ENCODE measurements at regions not wholly inside any gene's neighbourhood (a gene's known extent, or its start where the extent isn't known, plus 50 kb on each side); places are given as distances from the start of the nearest gene placed in this dataset.
"Not testable (repeated sequence)": the region's sequence is repeated elsewhere in the genome, so short reads cannot be mapped to it uniquely, and the experiment has no call there.

DNA sequence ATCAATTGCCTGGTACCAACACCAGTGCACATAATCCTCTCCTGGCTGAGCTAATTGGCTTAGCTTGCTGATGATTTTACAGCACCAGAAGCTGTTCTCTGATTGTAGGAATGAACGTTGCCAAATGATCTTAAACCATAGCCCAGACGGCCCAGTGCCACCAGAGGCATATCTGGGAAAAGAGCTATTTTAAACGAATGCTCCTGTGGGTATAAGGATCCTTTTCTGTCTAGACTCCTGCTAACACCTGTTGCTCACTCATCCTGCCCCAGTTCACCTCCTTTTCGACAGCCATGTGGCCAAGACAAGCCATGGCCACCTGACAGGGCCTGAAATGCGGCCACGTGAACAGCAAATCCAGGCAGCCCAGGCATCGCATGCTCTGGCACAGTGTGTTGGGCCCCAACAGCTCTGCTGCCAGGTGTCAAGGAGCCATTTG is 289.9 kb upstream of the SLC30A5 start:
- no peak for DNase-seq (ENCODE audit: low read depth)

DNA sequence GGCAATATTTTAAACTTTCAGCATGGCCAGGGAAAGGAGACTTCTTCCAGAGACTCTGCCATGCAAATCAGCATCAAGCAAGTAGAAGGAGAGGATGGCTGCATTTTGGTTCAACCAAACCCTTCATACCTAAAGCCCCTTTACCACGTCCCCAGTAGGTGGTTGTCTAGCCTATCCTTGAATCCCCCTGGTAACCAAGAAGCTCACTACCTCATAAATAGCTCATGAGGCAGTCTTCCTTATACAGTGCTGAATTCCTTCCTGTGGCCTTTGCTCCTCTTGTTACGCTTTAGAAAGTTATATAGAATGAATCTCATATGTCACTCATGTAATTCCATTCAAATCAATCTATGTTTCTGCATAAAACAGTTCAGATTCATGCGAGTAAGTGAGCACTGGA is 289.5 kb upstream of the SLC30A5 start:
- no peak for DNase-seq (ENCODE audit: low read depth)

DNA sequence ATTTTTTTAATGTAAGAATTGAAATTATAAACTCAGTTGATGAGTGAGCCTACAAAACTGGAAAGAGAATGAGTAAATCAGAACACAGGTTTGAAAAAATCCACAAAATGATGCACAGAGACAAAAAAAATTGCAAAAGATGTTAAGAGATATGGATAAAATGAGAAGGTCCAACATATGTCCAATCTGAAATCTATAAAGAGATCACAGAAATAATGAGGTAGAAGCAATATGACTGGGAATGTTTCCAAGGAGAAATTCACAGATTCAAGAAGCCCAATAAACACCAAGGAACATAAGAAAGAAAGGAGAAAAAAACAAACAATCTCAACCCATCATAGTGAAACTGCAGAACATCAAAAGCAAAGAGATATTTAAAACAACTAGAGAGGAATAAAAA is 288.4 kb upstream of the SLC30A5 start:
- DNase-seq (ENCODE audit: low read depth) = no peak

DNA sequence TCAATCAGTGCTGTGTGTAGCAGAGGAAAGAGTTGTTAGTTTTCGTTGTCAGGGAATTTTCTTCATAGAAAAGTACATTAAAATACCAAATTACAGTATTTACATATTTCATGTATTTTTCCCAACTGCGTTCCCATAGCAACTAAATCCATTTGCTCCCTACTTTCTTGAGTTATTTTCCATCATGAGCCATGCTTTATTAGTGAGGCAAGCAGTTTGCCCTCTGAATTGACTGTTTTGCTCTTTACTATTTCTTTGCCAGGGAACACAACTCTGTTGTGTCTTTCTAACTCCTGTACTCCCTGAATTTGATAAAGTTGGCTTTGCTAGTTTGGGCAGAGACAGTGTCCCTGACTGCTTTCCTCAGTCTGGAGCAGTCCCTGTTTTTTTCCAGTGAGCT is 276.2 kb upstream of the SLC30A5 start:
- DNase-seq (ENCODE audit: low read depth) = no peak

DNA sequence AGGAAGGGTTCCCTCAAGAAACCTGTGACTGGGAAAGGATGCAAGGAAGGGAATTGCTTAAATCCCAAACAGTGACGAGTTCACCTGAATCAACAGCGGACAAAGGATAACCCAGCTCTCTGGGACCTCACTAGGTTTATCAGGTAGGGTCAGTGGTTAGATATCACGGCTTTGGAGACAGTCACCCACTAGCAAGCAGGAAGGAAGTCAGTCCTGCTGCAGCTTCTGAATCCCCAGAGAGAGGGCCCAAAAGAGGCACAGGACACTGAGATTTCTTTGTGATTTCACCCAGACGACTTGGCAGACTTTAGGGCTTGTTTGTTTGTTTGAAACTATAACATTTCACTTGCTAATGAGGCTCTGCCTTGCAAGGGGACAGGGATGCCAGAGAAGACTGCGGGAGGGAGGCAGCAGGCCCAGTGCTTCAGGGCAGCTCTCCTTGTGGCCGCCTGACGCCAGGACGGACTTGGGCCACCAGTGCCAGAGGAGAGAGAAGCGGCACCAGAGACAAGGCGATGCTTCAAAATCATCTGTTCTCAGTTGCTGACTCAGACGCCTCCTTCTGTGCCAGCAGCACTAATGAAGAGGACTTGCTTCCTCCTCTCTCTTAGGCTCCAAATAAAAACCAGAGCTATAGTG is 275.6 kb upstream of the SLC30A5 start:
- DNase-seq (ENCODE audit: low read depth) = no peak

DNA sequence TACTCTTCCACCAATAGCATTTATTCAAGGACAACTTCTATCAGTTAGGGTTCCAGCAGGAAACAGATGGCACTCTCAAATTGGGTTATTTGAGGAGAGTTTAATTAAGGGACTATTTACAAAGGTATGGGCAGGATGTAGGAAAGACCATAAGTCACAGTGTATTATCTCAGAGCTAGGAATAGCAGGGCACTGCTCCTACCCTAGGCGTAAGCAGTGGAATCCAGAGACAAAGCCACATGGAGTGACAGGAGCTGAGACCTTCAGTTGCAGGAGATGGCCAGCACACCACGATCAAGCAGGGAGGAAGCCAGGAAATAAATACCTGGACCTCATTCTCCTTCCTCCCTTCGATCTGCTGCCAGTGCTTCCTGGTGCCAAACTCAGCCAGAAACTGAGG is 274.9 kb upstream of the SLC30A5 start:
- no peak for DNase-seq (ENCODE audit: low read depth)

DNA sequence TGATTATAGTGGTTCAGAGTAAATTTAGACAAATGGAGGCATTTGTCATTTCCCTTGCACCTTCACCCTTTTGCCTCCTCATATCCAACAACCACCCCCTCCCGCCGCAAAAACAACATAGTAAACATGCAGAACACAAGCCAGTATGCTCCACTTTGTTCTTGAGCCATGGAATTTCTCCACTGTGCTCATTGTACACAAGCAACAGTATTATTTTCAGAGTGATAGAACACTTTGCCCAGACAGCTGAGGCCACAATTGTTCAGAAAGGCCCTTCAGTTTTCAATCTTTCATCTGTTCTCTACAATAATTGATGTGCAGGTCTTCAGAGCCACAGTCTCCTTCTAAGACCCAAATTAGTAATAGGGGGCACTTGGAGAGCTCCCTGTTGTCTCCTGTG is 272.8 kb upstream of the SLC30A5 start:
- no peak for DNase-seq (ENCODE audit: low read depth)

DNA sequence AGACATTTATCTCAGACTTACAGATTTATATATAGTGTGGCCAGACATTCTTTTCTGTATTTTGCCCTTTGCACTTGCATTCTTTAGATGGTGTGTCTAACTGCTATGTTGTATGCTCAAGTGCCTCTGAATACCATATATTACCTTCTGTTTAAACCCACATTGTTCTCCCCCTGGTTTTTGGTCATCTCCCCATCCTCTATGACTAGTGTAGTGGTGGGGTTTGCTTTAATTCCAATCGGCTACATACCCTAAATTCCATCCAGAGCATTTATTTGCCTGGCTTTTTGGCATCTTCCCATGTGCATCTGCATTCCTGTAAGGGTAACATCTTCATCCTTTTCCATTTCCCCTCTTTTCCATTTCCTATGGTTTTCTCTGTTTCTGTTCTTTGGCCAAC is 271.0 kb upstream of the SLC30A5 start:
- no peak for DNase-seq (ENCODE audit: low read depth)

DNA sequence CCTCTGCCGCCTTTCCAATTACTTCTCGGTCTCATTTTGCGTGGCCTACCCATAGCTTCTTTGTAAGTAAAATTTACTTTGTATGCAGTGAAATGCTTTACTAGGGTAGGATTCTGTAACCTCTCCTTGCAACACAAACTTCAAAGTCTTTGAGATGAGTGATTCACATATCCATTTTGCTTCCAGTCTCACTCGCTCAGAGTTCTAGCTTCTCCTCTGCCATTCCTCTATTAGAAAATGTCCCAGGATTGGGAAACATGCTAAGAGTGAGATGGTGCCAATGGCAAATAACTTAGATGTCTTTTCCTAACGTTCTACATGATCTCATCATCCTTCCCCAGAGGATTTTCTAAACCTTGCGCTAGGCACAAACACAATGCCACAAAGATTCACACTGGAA is 270.5 kb upstream of the SLC30A5 start:
- DNase-seq (ENCODE audit: low read depth) = no peak

DNA sequence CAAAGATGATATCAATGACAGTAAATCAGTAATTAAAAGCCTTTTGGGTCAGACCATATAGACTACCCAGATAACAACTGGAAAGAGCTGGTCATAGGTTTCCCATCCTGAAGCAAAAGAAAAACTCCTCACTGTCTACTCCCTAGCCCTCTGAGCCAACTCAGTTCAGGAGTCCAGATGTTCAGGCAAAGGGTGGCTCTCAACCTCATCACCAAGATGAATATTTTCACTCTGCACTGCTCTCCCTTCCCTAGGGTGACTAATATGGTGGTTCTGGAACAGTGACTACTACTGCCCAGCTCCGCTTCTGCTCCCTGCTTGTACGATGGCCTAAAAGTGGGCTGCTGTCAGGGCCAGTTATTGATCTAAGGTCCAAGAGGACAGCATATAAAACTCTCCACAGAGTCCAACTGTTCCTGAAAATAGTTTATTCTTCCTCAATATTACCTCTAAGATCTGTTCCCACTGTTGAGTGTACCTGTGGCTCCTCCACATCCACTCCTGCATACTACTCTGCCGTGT is 263.4 kb upstream of the SLC30A5 start:
- DNase-seq (ENCODE audit: low read depth) = no peak

DNA sequence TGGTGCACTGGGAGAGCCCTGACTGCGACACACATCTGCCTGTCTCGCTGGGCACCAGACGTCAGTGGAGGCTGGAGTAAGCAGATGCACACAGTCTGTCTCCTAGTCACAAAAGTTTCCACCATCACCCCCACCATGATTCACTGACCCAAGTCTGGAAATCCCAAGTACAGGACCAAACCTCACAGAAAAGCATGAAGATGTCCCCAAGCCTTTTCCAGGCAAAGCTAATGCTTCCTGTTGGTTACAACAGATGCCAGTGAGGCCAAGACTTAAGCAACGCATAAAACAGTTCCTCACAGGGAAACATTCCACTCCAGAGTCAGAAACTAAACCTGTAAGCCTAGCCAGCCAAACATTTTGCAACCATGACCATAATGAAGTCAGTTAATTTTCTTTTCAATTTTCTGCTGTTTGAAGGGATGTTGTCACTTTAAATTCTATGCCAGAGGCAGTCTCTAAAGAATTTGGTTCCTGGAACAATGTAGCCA is 259.3 kb upstream of the SLC30A5 start:
- peak; percentile 30 for DNase-seq (ENCODE audit: low read depth)

DNA sequence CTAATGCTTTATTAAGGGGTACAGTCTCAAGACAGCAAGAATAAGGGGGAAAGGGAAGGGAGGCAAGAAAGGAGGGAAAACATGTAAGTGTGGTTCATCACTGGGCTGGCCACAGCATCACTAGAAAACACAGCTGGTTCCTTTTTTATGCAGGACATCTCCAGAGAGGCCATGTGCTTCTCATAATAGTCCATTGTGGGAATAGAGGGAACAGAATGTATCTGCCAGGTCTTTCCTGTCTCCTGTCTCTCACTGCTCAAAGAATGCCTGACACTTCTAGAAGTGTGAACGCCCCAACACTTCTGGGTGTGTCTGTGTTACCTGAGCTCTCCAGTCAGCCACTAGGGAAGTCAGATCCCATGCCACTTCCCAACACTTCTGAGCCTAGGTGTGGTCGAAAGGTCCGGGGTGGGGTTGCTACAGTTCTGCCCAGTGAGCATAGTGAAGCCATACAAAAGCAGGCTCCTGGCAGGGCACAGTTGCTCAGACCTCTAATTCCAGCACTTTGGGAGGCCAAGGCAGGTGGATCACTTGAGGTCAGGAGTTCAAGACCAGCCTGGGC is 255.6 kb upstream of the SLC30A5 start:
- no peak for DNase-seq (ENCODE audit: low read depth)

DNA sequence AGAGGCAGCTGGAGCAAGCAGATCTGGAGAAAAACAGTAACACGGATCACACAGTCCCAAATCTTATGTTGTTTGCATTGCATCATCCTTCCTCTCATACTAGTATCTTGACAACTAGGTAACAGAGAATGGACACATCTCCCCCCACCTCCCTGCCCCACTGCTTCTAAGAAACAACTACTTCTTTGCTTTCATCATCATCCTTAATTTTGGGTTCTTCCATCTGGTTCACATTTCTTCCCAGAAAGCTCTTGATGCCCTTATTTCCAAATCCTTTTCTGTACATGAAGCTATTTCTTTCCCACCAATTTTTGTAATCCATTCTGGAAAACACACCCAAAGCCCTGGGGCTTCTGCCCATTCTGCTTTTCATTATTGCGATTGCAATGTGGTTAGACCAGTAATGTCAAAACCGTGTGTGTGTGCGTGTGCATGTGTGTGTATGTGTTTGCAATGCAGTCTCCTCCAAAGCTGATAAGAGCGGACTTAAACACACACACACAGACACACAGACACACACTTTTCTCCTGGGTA is 254.7 kb upstream of the SLC30A5 start:
- peak; percentile 36 for DNase-seq (ENCODE audit: low read depth)

DNA sequence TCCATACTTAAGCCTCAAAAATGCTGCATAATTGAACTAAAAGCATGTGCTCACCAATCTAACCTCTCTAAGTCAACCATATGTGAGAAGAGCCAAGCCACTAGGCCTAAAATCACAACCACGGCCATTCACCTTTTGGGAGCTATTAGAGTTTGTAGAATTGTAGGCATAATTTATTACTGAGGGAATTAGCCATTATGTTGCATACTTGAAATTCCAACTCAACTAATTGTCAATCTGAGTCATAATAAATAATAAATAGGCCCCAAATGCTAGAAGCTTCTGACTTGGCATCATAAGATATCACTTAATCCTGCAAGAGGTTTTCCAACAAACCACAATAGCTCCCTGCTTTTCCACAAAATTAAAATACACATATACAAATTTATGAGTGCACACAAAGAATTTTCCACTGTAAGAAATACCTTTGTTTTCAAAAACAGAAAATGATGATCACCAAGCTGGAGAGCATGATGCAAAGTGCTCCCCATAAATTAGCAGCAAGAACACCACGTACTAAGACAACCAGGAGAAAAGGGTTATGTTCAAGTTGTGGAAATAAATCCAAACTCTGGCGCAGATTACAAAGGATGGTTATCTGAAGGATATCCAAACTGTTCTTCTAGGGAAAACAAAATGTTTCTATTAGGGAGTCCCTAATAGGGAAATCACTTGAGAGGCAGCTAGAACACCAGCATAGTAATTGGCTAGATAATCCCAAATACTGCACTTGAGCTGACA is 250.0 kb upstream of the SLC30A5 start:
- DNase-seq (ENCODE audit: low read depth) = no peak

DNA sequence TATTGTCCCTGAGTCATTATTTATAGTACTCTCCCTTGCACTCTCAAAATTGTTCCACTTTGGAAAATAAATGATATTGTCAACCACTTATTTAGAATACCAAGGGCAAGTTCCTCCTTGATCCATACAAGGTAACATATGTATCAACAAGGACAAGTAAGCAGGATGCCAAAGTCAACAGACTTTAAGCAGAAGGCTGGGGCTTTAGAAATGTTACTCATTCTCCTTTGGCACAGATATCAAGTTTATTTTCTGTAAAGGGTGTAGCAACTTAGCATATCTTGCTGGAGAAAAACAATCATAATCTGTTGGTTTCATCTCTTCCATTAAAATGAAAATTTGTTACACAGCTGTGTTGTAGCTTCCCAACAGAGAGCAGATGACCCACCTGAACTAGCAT is 248.7 kb upstream of the SLC30A5 start:
- DNase-seq (ENCODE audit: low read depth) = no peak

DNA sequence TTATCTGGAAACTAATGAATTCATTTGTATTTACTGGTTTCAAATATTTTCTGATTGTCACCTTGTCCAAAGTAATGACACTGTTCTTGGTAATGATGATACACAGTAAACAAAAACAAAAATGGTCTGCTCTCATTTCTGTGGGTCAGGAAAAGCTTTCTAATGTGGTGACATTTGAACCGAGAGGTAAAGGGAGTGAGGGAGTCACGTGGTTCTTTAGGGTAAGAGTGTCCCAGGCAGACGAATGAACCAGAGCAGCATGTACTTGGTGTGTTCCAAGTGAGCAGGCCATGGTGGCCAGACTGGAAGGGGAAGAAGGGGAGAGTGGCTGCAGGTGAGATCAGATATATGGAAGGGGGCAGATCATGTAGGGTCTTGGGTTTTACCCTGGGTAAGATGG is 247.0 kb upstream of the SLC30A5 start:
- no peak for DNase-seq (ENCODE audit: low read depth)

DNA sequence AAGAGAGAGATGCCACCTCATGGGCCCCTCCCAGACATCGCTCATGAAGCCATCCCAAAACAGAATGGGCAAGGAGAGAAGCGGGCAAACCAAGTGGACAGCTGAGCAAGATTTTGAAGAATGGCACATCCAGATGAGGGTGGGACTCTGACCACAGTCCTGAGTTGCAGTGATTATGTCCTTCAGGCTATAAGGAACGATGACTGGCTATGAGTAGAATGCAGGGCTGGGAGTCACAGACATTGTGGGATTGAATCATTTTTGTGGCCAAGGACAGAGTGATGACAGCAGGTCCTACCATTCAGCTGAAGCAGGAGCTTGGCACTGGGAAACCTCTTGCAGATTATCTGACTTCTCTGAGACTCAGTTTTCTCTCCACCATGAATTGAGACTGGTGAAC is 245.7 kb upstream of the SLC30A5 start:
- no peak for DNase-seq (ENCODE audit: low read depth)

DNA sequence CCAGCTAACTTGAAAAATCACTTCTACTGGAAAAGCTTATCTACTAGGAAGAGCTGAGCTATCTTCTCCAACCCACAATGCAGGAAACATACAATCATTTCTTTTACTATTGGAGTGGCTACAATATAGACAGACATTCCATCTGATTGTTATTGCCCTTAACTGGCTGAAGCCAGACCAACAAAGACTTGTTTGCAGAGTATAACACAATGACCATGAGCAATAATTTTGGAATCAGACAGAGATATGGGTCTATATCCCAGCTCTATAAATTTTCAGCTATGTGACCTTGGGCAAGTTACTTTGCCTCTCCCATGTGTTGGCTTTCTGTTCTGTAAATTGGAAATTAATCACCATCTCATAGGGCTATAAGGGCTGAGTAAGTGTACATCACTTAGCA is 244.7 kb upstream of the SLC30A5 start:
- DNase-seq (ENCODE audit: low read depth) = no peak

DNA sequence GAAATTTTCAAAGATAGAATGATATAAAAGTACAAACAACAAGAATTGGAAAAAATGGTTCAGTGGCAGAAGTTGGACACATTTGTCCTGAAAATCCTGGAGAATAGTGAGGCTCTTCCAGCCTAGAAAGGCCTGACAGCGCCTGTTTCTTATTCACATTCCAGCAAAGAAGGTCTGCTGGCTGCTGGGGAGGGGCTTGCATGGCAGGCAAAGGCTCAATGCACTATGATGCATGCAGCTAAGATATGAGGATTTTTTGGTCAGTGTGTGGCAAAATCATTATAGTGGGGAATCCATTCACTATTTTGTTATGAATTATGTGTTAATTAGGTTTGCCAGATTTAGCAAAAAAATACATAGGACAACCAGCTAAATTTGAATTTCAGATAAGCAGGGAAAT is 243.9 kb upstream of the SLC30A5 start:
- DNase-seq (ENCODE audit: low read depth) = no peak

DNA sequence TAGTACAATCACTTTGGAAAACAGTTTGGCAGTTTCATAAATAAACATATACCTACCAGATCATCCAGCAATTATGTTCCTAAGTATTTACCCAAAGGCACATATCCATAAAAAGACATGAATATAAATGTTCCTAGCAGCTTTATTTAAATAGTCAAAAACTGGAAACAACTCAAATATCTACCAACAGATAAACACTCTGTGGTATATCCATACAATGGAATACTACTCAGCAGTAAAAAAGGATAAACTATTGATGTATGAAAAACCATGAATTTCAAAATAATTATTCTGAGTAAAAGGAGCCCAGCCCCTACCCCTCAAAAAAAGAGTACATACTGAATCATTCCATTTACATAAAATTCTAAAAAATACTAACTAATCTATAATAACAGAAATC is 232.7 kb upstream of the SLC30A5 start:
- DNase-seq (ENCODE audit: low read depth) = no peak

DNA sequence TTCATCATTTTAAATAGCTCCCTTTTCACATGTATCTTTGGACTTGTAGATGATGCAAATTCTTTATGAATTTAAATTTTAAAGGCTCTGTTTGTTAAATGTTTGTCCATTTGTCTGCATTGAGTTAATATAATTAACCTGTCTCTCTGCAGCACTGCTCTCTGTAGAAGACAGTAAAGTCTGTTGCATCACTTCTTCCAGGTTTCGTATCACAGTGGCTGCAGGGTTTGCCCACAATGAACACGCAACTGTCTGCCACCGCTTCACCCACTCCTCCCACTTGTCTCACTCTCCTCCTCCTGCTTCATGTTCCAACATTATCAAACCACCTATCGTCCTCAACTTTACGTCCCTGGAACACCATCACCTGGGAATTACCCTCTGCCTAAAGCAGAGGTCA is 231.3 kb upstream of the SLC30A5 start:
- no peak for DNase-seq (ENCODE audit: low read depth)

DNA sequence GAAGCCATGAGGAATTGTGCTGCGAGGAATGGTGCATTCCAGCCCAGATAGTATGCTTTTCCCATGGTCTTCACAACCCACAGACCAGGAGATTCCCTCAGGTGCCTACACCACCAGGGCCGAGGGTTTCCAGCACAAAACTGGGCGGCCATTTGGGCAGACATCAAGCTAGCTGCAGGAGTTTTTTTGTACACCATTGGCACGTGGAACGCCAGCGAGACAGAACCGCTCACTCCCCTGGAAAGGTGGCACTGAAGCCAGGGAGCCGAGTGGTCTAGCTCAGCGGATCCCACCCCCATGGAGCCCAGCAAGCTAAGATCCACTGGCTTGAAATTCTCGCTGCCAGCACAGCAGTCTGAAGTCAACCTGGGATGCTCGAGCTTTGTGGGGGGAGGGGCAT is 228.6 kb upstream of the SLC30A5 start:
- not testable (repeated sequence) for DNase-seq (ENCODE audit: low read depth)

All from stromal cell of bone marrow (primary cell).